Fibroblast of mammary gland (primary cell): ENCODE measurements at regions not wholly inside any gene's neighbourhood (a gene's known extent, or its start where the extent isn't known, plus 50 kb on each side); places are given as distances from the start of the nearest gene placed in this dataset.
"Not testable (repeated sequence)": the region's sequence is repeated elsewhere in the genome, so short reads cannot be mapped to it uniquely, and the experiment has no call there.

Experiments
- DNase-seq: peaks from one replicate; pipeline ENCODE4 v3.0.0-alpha.2; 2010; ENCODE audit warnings: low read depth
- H3K4me3 ChIP-seq: 2 replicates; pipeline ENCODE4 v1.5.1; 2011; ENCODE audit warnings: low read depth, mild to moderate bottlenecking, low read length, moderate library complexity; ENCODE audit not compliant: control insufficient read depth
- TF ChIP-seq, protein P1 (sequence below): conservative IDR thresholded peaks from 2 replicates; pipeline ENCODE4 v1.5.1; 2011; ENCODE audit warnings: low read depth, low read length, inconsistent platforms; ENCODE audit not compliant: control insufficient read depth, insufficient read depth

GRCh38 chr5:86688406-86688805 is 70.7 kb downstream of the COX7C start:
- TF ChIP-seq, protein P1, sequence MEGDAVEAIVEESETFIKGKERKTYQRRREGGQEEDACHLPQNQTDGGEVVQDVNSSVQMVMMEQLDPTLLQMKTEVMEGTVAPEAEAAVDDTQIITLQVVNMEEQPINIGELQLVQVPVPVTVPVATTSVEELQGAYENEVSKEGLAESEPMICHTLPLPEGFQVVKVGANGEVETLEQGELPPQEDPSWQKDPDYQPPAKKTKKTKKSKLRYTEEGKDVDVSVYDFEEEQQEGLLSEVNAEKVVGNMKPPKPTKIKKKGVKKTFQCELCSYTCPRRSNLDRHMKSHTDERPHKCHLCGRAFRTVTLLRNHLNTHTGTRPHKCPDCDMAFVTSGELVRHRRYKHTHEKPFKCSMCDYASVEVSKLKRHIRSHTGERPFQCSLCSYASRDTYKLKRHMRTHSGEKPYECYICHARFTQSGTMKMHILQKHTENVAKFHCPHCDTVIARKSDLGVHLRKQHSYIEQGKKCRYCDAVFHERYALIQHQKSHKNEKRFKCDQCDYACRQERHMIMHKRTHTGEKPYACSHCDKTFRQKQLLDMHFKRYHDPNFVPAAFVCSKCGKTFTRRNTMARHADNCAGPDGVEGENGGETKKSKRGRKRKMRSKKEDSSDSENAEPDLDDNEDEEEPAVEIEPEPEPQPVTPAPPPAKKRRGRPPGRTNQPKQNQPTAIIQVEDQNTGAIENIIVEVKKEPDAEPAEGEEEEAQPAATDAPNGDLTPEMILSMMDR: no peak
- no peak for DNase-seq
- no peak overlapping the region for H3K4me3 ChIP-seq

GRCh38 chr5:86689103-86689729 is 71.5 kb downstream of the COX7C start:
- TF ChIP-seq, protein P1: no peak
- DNase-seq: no peak
- H3K4me3 ChIP-seq: no peak overlapping the region

DNA sequence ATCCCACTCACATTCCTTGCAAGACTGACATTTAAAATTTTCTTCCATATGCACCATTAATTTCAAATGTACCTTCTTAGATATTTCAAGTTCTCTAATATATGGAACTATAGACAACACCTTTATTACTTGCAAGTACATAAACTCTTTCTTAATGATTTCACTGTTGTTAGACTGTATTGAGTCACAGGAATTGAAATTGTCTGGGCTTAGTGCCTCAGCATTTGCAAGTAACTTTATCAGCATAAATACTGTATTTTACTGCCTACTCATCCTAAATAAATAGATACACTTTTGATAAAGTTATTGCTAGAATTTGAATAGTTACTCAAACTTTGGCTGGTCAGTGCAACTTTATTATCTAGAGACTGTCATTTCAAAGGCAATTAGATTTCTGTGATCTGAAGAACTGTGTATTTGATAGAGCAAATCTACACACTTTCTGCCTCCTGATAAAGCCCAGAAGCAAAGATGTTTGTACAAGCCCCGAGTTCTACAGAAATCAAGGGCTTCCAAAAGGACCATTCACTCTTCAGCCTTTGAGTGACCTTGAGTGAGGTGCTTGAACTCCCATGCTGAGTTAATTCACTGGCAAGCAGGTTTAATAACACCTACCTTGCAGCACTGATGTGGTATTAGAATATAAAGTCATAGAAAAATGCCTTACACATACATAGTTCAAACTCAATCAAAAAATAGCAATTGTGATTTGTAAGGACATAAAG is 91.6 kb downstream of the COX7C start:
- TF ChIP-seq, protein P1: no peak
- no peak for DNase-seq

GRCh38 chr5:86716121-86716520 is 98.4 kb downstream of the COX7C start:
- DNase-seq: no peak
- no peak overlapping the region for H3K4me3 ChIP-seq
- TF ChIP-seq, protein P1: no peak

More for the DNA sequence above, 91.6 kb downstream of the COX7C start:
- H3K4me3 ChIP-seq: no peak overlapping the region

DNA sequence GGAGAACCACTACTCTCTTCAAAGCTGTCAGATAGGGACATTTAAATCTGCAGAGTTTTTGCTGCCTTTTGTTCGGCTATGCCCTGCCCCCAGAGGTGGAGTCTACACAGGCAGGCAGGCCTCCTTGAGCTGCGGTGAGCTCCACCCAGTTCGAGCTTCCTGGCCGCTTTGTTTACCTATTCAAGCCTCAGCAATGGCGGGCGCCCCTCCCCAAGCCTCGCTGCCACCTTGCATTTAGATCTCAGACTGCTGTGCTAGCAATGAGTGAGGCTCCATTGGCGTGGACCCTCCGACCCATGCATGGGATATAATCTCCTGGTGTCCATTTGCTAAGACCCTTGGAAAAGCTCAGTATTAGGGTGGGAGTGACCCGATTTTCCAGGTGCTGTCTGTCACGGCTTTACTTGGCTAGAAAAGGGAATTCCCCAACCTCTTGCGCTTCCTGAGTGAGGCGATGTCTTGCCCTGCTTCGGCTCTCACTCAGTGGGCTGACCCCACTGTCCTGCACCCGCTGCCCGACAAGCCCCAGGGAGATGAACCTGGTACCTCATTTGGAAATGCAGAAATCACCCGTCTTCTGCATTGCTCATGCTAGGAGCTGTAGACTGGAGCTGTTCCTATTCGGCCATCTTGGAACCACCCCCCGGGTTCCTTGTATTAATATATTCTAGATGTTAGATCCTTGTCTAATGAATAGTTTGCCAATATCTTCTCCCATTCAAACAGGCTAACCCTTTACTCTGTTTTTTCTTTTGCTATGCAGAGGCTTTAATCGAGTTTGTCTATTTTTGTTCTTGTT is 113.8 kb downstream of the COX7C start:
- not testable (repeated sequence) for DNase-seq, H3K4me3 ChIP-seq

DNA sequence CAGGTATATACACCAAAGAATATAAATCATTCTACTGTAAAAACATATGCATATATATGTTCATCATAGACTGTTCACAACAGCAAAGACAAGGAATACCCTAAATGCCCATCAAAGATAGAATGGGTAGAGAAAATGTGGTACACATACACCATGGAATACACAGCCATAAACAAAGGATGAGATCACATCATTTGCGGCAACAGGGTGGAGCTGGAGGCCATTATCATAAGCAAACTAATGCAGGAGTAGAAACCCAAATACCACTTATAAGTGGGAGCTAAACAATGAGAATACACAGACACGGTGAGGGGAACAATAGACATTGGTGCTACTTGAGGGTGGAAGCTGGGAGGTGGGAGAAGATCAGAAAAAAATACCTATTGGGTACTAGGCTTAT is 117.6 kb downstream of the COX7C start:
- DNase-seq: no peak
- TF ChIP-seq, protein P1: no peak
- H3K4me3 ChIP-seq: no peak overlapping the region

DNA sequence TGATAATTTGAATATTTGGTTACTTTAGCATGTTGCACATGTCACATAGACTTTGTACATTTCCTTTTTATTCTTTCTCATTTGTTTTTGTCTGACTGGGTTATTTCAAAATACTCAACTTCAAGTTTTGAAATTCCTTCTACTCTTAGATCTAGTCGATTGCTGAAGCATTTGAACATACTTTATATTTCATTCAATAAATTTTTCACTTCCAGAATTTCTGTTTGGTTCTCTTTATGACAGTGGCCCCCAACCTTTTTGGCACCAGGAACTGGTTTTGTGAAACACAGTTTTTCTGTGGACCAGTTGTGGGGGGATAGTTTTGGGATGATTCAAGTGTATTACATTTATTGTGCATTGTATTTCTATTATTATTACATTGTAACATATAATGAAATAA is 119.8 kb downstream of the COX7C start:
- no peak overlapping the region for H3K4me3 ChIP-seq
- TF ChIP-seq, protein P1: no peak
- DNase-seq: no peak
